K562 (cell line): ENCODE measurements at regions not wholly inside any gene's neighbourhood (a gene's known extent, or its start where the extent isn't known, plus 50 kb on each side); places are given as distances from the start of the nearest gene placed in this dataset.

Experiments used
- ATAC-seq: fragments of 200-7000 bp; cut with Tn5 transposase; 3 replicates; pipeline ENCODE4 v1.9.1; 2020; ENCODE audit warnings: moderate library complexity
- BruUV-seq: library from RNA; stranded (reverse); fragments of 400-500 nt; replicated peaks from 2 replicates; lab custom pipeline; 2021; lab: Mats Ljungman, UMichigan
- CTCF ChIA-PET: fragments of 300-600 bp; formaldehyde crosslinking; extraction: SDS; loops from one replicate; lab custom pipeline; 2021; ENCODE audit warnings: low intra/inter-chr PET ratio; lab: Yijun Ruan, JAX
- POLR2A ChIA-PET: fragments of 300-600, 350-650 bp; sonication (Branson Sonifier 250); formaldehyde crosslinking; extraction: SDS; loops from one replicate; lab custom pipeline; 2021; ENCODE audit warnings: antibody characterized with exemption, inconsistent platforms; lab: Yijun Ruan, JAX
- DNase-seq, 4 experiments: peaks; one replicate each; pipeline versions ENCODE4 v3.0.0 to v3.0.0-alpha.2; 2011 to 2018; ENCODE audit warnings: low spot score in 3 of 4, mixed read lengths in 3 of 4; ENCODE audit errors: extremely low read depth in 1 of 4
- FAIRE-seq: peaks from 2 replicates; lab custom pipeline; 2011; peaks lifted over from hg19 to GRCh38; lab: Jason Lieb, UNC
- H2AFZ ChIP-seq: 2 replicates; pipeline ENCODE4 v1.6.0; 2011; ENCODE audit warnings: low read depth, low read length, control low read depth, inconsistent platforms
- H3K27ac ChIP-seq: fragments of 200-600 bp; 3 replicates; pipeline ENCODE4 v1.8.0; 2011; ENCODE audit warnings: low read depth, mild to moderate bottlenecking, control low read depth, inconsistent platforms, low read length, moderate library complexity, mixed read lengths; ENCODE audit errors: extremely low read depth
- H3K27me3 ChIP-seq, 2 experiments: fragments of 300-600 bp in 1 of 2; 2 replicates in 1 of 2; 3 replicates in 1 of 2; pipeline versions ENCODE4 v1.6.0 to v1.8.0; 2011; ENCODE audit warnings: inconsistent platforms in 2 of 2, low read length in 2 of 2, mild to moderate bottlenecking in 1 of 2, mixed read lengths in 1 of 2, moderate library complexity in 1 of 2; ENCODE audit not compliant: control insufficient read depth in 2 of 2, insufficient read depth in 2 of 2
- H3K36me3 ChIP-seq: fragments of 300-600 bp; 3 replicates; pipeline ENCODE4 v1.8.0; 2011; ENCODE audit warnings: mild to moderate bottlenecking, low read length, inconsistent platforms; ENCODE audit not compliant: control insufficient read depth, insufficient read depth
- H3K4me1 ChIP-seq, 2 experiments: fragments of 200-600 bp in 1 of 2; replicated peaks in 1 of 2; 2 replicates in 1 of 2; 3 replicates in 1 of 2; pipeline versions ENCODE4 v1.5.1 to v1.8.0; 2011; ENCODE audit warnings: inconsistent platforms in 2 of 2, low read length in 2 of 2, mild to moderate bottlenecking in 1 of 2, mixed read lengths in 1 of 2, moderate library complexity in 1 of 2; ENCODE audit not compliant: control insufficient read depth in 2 of 2, insufficient read depth in 2 of 2
- H3K4me2 ChIP-seq: 2 replicates; pipeline ENCODE4 v1.6.1; 2011; ENCODE audit warnings: low read length, control low read depth, inconsistent platforms, mixed read lengths; ENCODE audit not compliant: insufficient read depth
- H3K4me3 ChIP-seq: fragments of 200-600 bp; sonication (generic), shearing (Covaris generic); 2 replicates; pipeline ENCODE4 v1.5.1; 2016; ENCODE audit warnings: control low read depth, inconsistent platforms
- H3K79me2 ChIP-seq: fragments of 200-600 bp; 3 replicates; pipeline ENCODE4 v1.8.0; 2011; ENCODE audit warnings: low read length, inconsistent platforms; ENCODE audit not compliant: control insufficient read depth, insufficient read depth
- H3K9ac ChIP-seq, 2 experiments: 2 replicates each; pipeline versions ENCODE4 v1.6.0 to v1.6.1; 2011; ENCODE audit warnings: low read depth in 2 of 2, low read length in 2 of 2, control low read depth in 1 of 2, inconsistent platforms in 1 of 2, mild to moderate bottlenecking in 1 of 2, mixed read lengths in 1 of 2; ENCODE audit not compliant: insufficient read depth in 1 of 2
- H3K9me1 ChIP-seq: one replicate; pipeline ENCODE4 v1.6.0; 2011; ENCODE audit warnings: inconsistent platforms, mild to moderate bottlenecking, low read length, moderate library complexity; ENCODE audit not compliant: control insufficient read depth, insufficient read depth
- H3K9me3 ChIP-seq: replicated peaks from 2 replicates; pipeline ENCODE4 v1.5.1; 2011; ENCODE audit warnings: low read depth, low read length, inconsistent platforms; ENCODE audit not compliant: control insufficient read depth, insufficient read depth
- H4K20me1 ChIP-seq: replicated peaks from 2 replicates; pipeline ENCODE4 v1.6.1; 2011; ENCODE audit warnings: low read length, inconsistent platforms, mixed read lengths; ENCODE audit not compliant: control insufficient read depth, insufficient read depth
- ARID2 ChIP-seq: fragments of 450-650 bp; IDR thresholded peaks from 2 replicates; pipeline ENCODE4 v1.6.1; 2017; ENCODE audit warnings: antibody characterized with exemption, mild to moderate bottlenecking
- FOXM1 ChIP-seq, 2 experiments: fragments of 450-650 bp in 1 of 2; sonication (generic) in 1 of 2; formaldehyde crosslinking in 1 of 2; IDR thresholded peaks; 2 replicates each; pipeline versions ENCODE4 v1.6.1 to v1.9.0; 2017 to 2022; ENCODE audit warnings: low read depth in 2 of 2, mild to moderate bottlenecking in 2 of 2, missing genetic modification reagents in 1 of 2, moderate library complexity in 1 of 2
- MAFK ChIP-seq: IDR thresholded peaks from 2 replicates; pipeline ENCODE4 v1.6.1; 2011; ENCODE audit warnings: low read length, improper control_type of control experiment
- MAX ChIP-seq: sonication (generic); formaldehyde crosslinking; IDR thresholded peaks from 2 replicates; pipeline ENCODE4 v1.9.0; 2022; ENCODE audit warnings: mild to moderate bottlenecking, missing genetic modification reagents
- SFPQ ChIP-seq: fragments of 200-400 bp; formaldehyde crosslinking; IDR thresholded peaks from 2 replicates; pipeline ENCODE4 v1.6.1; 2017; ENCODE audit warnings: mild to moderate bottlenecking, low read depth, low read length, moderate library complexity
- SMARCC2 ChIP-seq: fragments of 450-650 bp; IDR thresholded peaks from 2 replicates; pipeline ENCODE4 v1.6.1; 2017; ENCODE audit warnings: antibody characterized with exemption, moderate library complexity, mild to moderate bottlenecking, low read depth
- TCF15 ChIP-seq: fragments of 250-450 bp; sonication (Bioruptor Pico); IDR thresholded peaks from 2 replicates; pipeline ENCODE4 v1.8.0; 2022; ENCODE audit warnings: moderate library complexity, mild to moderate bottlenecking, inconsistent platforms
- TFAM ChIP-seq: fragments of 250-450 bp; sonication (Bioruptor Pico); conservative IDR thresholded peaks from 2 replicates; pipeline ENCODE4 v1.5.0; 2021; ENCODE audit warnings: mild to moderate bottlenecking, moderate library complexity
- TRIM28 ChIP-seq: fragments of 450-650 bp; IDR thresholded peaks from 2 replicates; pipeline ENCODE4 v1.6.1; 2017
- ZNF3 ChIP-seq: fragments of 250-450 bp; sonication (Bioruptor Pico); IDR thresholded peaks from 2 replicates; pipeline ENCODE4 v1.5.0; 2021; ENCODE audit warnings: mild to moderate bottlenecking, moderate library complexity
- ZNF347 ChIP-seq: fragments of 450-650 bp; formaldehyde crosslinking; IDR thresholded peaks from 2 replicates; pipeline ENCODE4 v1.4.0; 2020; ENCODE audit warnings: low read depth, mild to moderate bottlenecking, moderate library complexity
- ZNF507 ChIP-seq: conservative IDR thresholded peaks from 2 replicates; pipeline ENCODE4 v1.6.1; 2017; ENCODE audit warnings: missing genetic modification characterization, missing compliant biosample characterization
- WGBS: fragments of 100-300 bp; shearing (Covaris generic); methylation state at CpG from one replicate; pipeline ENCODE4 v1.1.6; 2016; ENCODE audit warnings: low coverage, mixed read lengths; ENCODE audit not compliant: insufficient coverage; ENCODE audit errors: missing lambda C conversion rate; 5-methylcytosine and 5-hydroxymethylcytosine counted together
- in situ Hi-C: fragments of 300-500 bp; cut with MboI; formaldehyde crosslinking; loops from 4 replicates; pipeline ENCODE4 v1.15.0; 2018; ENCODE audit warnings: inconsistent platforms, mixed read lengths
- intact Hi-C: fragments of 100-400 bp; cut with micrococcal nuclease; formaldehyde crosslinking; loops from 2 replicates; pipeline ENCODE4 v1.14.2; 2022

- WGBS: 0% methylated on average over 6 of the region's 6 CpGs
- Histone ChIP-seq H3K36me3 (no peaks in the 10 kb centered on the region), H3K9ac (no peak overlapping the region), H3K9me1 (no peaks in the 10 kb centered on the region), H3K4me3 (no peak overlapping the region), H4K20me1 (no peaks in the 10 kb centered on the region), H3K27me3 (no peaks in the 10 kb centered on the region), H3K4me1 (no peaks in the 10 kb centered on the region)
- no peak for DNase-seq
- ATAC-seq: no peak
- BruUV-seq: no TSS peak
- in situ Hi-C loops: no loop called here
- CTCF ChIA-PET: no interaction called here
- TF ChIP-seq ZNF3 (CRISPR knock-in tag) (no peak), TRIM28 (no peak), TFAM (CRISPR knock-in tag) (no peak), SFPQ (no peak), ARID2 (no peak), FOXM1 (IDR thresholded peaks at IDR 0.05; ENCODE audit: low read depth) (no peak), FOXM1 (CRISPR knock-in tag; IDR thresholded peaks at IDR 0.05; ENCODE audit: low read depth) (no peak), ZNF507 (tag) (no peak), MAX (CRISPR knock-in tag) (no peak), TCF15 (CRISPR knock-in tag) (no peak), ZNF347 (CRISPR knock-in tag) (no peak), MAFK (no peak), SMARCC2 (no peak)
- TF ChIP-seq, all 486 proteins: peak for 0
- Histone ChIP-seq H3K4me2 (no peak overlapping the region), H3K79me2 (no peaks in the 10 kb centered on the region), H3K9me3 (no peaks in the 10 kb centered on the region), H3K27ac (no peak overlapping the region), H2AFZ (no peak overlapping the region)
- no peak for FAIRE-seq
- POLR2A ChIA-PET: no interaction called here
- intact Hi-C loops: no loop called here
Measured at GRCh38 chr20:39974966-39975501, 714.0 kb downstream of the MAFB start.
